ENCODE measurements at regions not wholly inside any gene's neighbourhood (a gene's known extent, or its start where the extent isn't known, plus 50 kb on each side); places are given as distances from the start of the nearest gene placed in this dataset.

DNA sequence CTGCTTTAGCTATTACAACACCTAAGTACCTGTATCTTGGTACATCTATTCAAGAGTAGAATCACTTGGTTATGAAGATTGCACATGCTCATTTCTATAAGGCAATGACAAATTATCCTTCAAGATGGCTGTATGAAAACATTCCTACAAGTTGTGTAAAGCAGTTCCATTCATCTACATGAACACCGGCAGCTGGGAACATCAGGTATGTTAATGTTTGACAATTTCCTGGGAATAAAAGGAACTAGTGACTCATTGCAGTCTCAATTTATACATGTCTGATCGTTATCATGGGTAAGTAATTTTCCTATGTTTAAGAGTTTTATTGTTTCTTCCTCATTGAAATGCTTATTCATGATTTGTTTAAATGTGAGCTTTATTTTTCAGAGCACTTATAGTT lies 203.2 kb upstream of the SEMA3E start:
- H3K27ac Mint-ChIP-seq, result no peak overlapping the region
- no peak overlapping the region for H3K4me3 Mint-ChIP-seq
- Histone ChIP-seq H3K4me3 (ENCODE audit: low read length) (no peak overlapping the region), H3K9me3 (ENCODE audit: control insufficient read depth in 2 of 3, low read length in 3 of 3) (no peaks in the 10 kb centered on the region), H3K27ac (ENCODE audit: low read depth, low read length) (no peak overlapping the region), H3K4me1 (ENCODE audit: control insufficient read depth in 2 of 2, insufficient read depth in 2 of 2, low read length in 2 of 2) (no peaks in the 10 kb centered on the region), H3K27me3 (ENCODE audit: control insufficient read depth in 2 of 2, insufficient read depth in 2 of 2, low read length in 2 of 2) (no peaks in the 10 kb centered on the region), H3K36me3 (ENCODE audit: control insufficient read depth in 2 of 3, insufficient read depth in 3 of 3, low read length in 3 of 3) (no peaks in the 10 kb centered on the region)
- no peaks in the 10 kb centered on the region for H3K9me3 Mint-ChIP-seq
- no peaks in the 10 kb centered on the region for H3K36me3 Mint-ChIP-seq
- intact Hi-C loops (cut with micrococcal nuclease), result no loop called here
- POLR2A ChIA-PET, result no interaction called here
- DNase-seq (no peak), ATAC-seq (no peak)
- H3K4me1 Mint-ChIP-seq, result no peaks in the 10 kb centered on the region
- CTCF ChIA-PET, result no interaction called here
- H3K27me3 Mint-ChIP-seq, result peaks cover 0 to 4% (median 0%) of the 10 kb centered on the region in 5 donors

- no peaks in the 10 kb centered on the region for H3K4me1 ChIP-seq (ENCODE audit: control insufficient read depth in 2 of 2, insufficient read depth in 2 of 2, low read length in 2 of 2)
- Mint-ChIP-seq H3K4me3 (no peak overlapping the region), H3K4me1 (no peaks in the 10 kb centered on the region), H3K27ac (no peak overlapping the region), H3K36me3 (no peaks in the 10 kb centered on the region), H3K27me3 (peaks cover 0 to 4% (median 0%) of the 10 kb centered on the region in 5 donors), H3K9me3 (no peaks in the 10 kb centered on the region)
- H3K4me3 ChIP-seq (ENCODE audit: low read length), result no peak overlapping the region
- H3K27me3 ChIP-seq (ENCODE audit: control insufficient read depth in 2 of 2, insufficient read depth in 2 of 2, low read length in 2 of 2), result no peaks in the 10 kb centered on the region
- H3K36me3 ChIP-seq (ENCODE audit: control insufficient read depth in 2 of 3, insufficient read depth in 3 of 3, low read length in 3 of 3), result no peaks in the 10 kb centered on the region
- POLR2A ChIA-PET, result no interaction called here
- no peak overlapping the region for H3K27ac ChIP-seq (ENCODE audit: low read depth, low read length)
- ATAC-seq (no peak), DNase-seq (no peak)
- CTCF ChIA-PET, result no interaction called here
- intact Hi-C loops (cut with micrococcal nuclease), result no loop called here
- no peaks in the 10 kb centered on the region for H3K9me3 ChIP-seq (ENCODE audit: control insufficient read depth in 2 of 3, low read length in 3 of 3)
Observed at GRCh38 chr7:83851551-83851950, 202.6 kb upstream of the SEMA3E start.

GRCh38 chr7:83850941-83851340 lies 202.0 kb upstream of the SEMA3E start:
- H3K27me3 ChIP-seq (ENCODE audit: control insufficient read depth in 2 of 2, insufficient read depth in 2 of 2, low read length in 2 of 2), result no peaks in the 10 kb centered on the region
- no peaks in the 10 kb centered on the region for H3K9me3 ChIP-seq (ENCODE audit: control insufficient read depth in 2 of 3, low read length in 3 of 3)
- no peak for DNase-seq
- H3K4me1 Mint-ChIP-seq, result no peaks in the 10 kb centered on the region
- no peak overlapping the region for H3K4me3 ChIP-seq (ENCODE audit: low read length)
- no peaks in the 10 kb centered on the region for H3K36me3 Mint-ChIP-seq
- H3K27me3 Mint-ChIP-seq, result peaks cover 0 to 4% (median 0%) of the 10 kb centered on the region in 5 donors
- no peak overlapping the region for H3K27ac Mint-ChIP-seq
- no peak overlapping the region for H3K4me3 Mint-ChIP-seq
- ATAC-seq, result no peak
- no peak overlapping the region for H3K27ac ChIP-seq (ENCODE audit: low read depth, low read length)
- intact Hi-C loops (cut with micrococcal nuclease), result no loop called here
- no peaks in the 10 kb centered on the region for H3K9me3 Mint-ChIP-seq
- no peaks in the 10 kb centered on the region for H3K4me1 ChIP-seq (ENCODE audit: control insufficient read depth in 2 of 2, insufficient read depth in 2 of 2, low read length in 2 of 2)
- CTCF ChIA-PET, result no interaction called here
- POLR2A ChIA-PET, result no interaction called here
- no peaks in the 10 kb centered on the region for H3K36me3 ChIP-seq (ENCODE audit: control insufficient read depth in 2 of 3, insufficient read depth in 3 of 3, low read length in 3 of 3)

DNA sequence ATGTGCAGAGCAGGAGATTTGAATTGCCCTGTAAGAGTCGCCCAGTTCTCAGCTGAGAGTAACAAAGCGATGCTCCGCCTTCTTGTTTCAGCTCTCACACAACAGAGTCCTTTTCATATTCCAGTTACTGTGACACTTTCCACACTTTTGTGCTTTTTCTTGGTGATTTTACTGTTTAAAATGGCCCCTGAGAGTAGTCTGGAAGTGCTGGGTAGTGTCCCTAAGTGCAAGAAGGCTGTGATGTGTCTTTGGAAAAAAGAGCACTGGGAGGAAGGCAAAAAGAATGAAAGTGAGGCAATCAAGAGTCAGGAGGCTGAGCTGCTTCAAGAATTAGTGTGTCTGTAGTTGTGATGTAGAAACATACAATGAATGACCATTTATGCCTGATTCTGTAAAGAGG lies 201.2 kb upstream of the SEMA3E start:
- H3K4me3 ChIP-seq (ENCODE audit: low read length), result no peak overlapping the region
- ChIA-PET CTCF (interaction anchor here (0.6 kb wide), 1 partner anchor 187 kb away, joined by 3 read pairs; no protein-coding TSS in a partner anchor), POLR2A (no interaction called here)
- H3K27me3 Mint-ChIP-seq, result peaks cover 0 to 4% (median 0%) of the 10 kb centered on the region in 5 donors
- H3K36me3 ChIP-seq (ENCODE audit: control insufficient read depth in 2 of 3, insufficient read depth in 3 of 3, low read length in 3 of 3), result no peaks in the 10 kb centered on the region
- H3K27ac Mint-ChIP-seq, result no peak overlapping the region
- ATAC-seq (no peak), DNase-seq (no peak)
- no peaks in the 10 kb centered on the region for H3K36me3 Mint-ChIP-seq
- no peaks in the 10 kb centered on the region for H3K27me3 ChIP-seq (ENCODE audit: control insufficient read depth in 2 of 2, insufficient read depth in 2 of 2, low read length in 2 of 2)
- H3K27ac ChIP-seq (ENCODE audit: low read depth, low read length), result no peak overlapping the region
- intact Hi-C loops (cut with micrococcal nuclease), result no loop called here
- no peak overlapping the region for H3K4me3 Mint-ChIP-seq
- peaks cover 0 to 4% (median 0%) of the 10 kb centered on the region in 11 donors for H3K9me3 Mint-ChIP-seq
- H3K4me1 ChIP-seq (ENCODE audit: control insufficient read depth in 2 of 2, insufficient read depth in 2 of 2, low read length in 2 of 2), result no peaks in the 10 kb centered on the region
- no peaks in the 10 kb centered on the region for H3K4me1 Mint-ChIP-seq
- H3K9me3 ChIP-seq (ENCODE audit: control insufficient read depth in 2 of 3, low read length in 3 of 3), result no peaks in the 10 kb centered on the region

GRCh38 chr7:83849131-83849530 lies 200.2 kb upstream of the SEMA3E start:
- Mint-ChIP-seq H3K27ac (no peak overlapping the region), H3K36me3 (no peaks in the 10 kb centered on the region), H3K4me3 (no peak overlapping the region), H3K27me3 (peaks cover 0 to 4% (median 0%) of the 10 kb centered on the region in 5 donors), H3K9me3 (peaks cover 0 to 10% (median 0%) of the 10 kb centered on the region in 11 donors), H3K4me1 (no peaks in the 10 kb centered on the region)
- Histone ChIP-seq H3K36me3 (ENCODE audit: control insufficient read depth in 2 of 3, insufficient read depth in 3 of 3, low read length in 3 of 3) (no peaks in the 10 kb centered on the region), H3K9me3 (ENCODE audit: control insufficient read depth in 2 of 3, low read length in 3 of 3) (no peaks in the 10 kb centered on the region), H3K4me3 (ENCODE audit: low read length) (no peak overlapping the region), H3K27ac (ENCODE audit: low read depth, low read length) (no peak overlapping the region), H3K27me3 (ENCODE audit: control insufficient read depth in 2 of 2, insufficient read depth in 2 of 2, low read length in 2 of 2) (no peaks in the 10 kb centered on the region), H3K4me1 (ENCODE audit: control insufficient read depth in 2 of 2, insufficient read depth in 2 of 2, low read length in 2 of 2) (no peaks in the 10 kb centered on the region)
- ChIA-PET CTCF (no interaction called here), POLR2A (no interaction called here)
- no peak for ATAC-seq
- intact Hi-C loops (cut with micrococcal nuclease), result no loop called here
- DNase-seq, result no peak

GRCh38 chr7:83842894-83843293 lies 194.0 kb upstream of the SEMA3E start:
- H3K27ac Mint-ChIP-seq, result no peak overlapping the region
- CTCF ChIA-PET, result no interaction called here
- Histone ChIP-seq H3K27ac (ENCODE audit: low read depth, low read length) (no peak overlapping the region), H3K9me3 (ENCODE audit: control insufficient read depth in 2 of 3, low read length in 3 of 3) (no peaks in the 10 kb centered on the region), H3K4me1 (ENCODE audit: control insufficient read depth in 2 of 2, insufficient read depth in 2 of 2, low read length in 2 of 2) (no peaks in the 10 kb centered on the region), H3K36me3 (ENCODE audit: control insufficient read depth in 2 of 3, insufficient read depth in 3 of 3, low read length in 3 of 3) (no peaks in the 10 kb centered on the region), H3K27me3 (ENCODE audit: control insufficient read depth in 2 of 2, insufficient read depth in 2 of 2, low read length in 2 of 2) (no peaks in the 10 kb centered on the region), H3K4me3 (ENCODE audit: low read length) (no peak overlapping the region)
- no peaks in the 10 kb centered on the region for H3K4me1 Mint-ChIP-seq
- DNase-seq (no peak), ATAC-seq (no peak)
- no peak overlapping the region for H3K4me3 Mint-ChIP-seq
- H3K9me3 Mint-ChIP-seq, result peaks cover 0 to 10% (median 0%) of the 10 kb centered on the region in 11 donors
- no peaks in the 10 kb centered on the region for H3K27me3 Mint-ChIP-seq
- intact Hi-C loops (cut with micrococcal nuclease), result no loop called here
- no peaks in the 10 kb centered on the region for H3K36me3 Mint-ChIP-seq
- POLR2A ChIA-PET, result no interaction called here

- no peaks in the 10 kb centered on the region for H3K4me1 Mint-ChIP-seq
- Histone ChIP-seq H3K27ac (ENCODE audit: low read depth, low read length) (no peak overlapping the region), H3K4me3 (ENCODE audit: low read length) (no peak overlapping the region), H3K36me3 (ENCODE audit: control insufficient read depth in 2 of 3, insufficient read depth in 3 of 3, low read length in 3 of 3) (no peaks in the 10 kb centered on the region), H3K9me3 (ENCODE audit: control insufficient read depth in 2 of 3, low read length in 3 of 3) (no peaks in the 10 kb centered on the region), H3K27me3 (ENCODE audit: control insufficient read depth in 2 of 2, insufficient read depth in 2 of 2, low read length in 2 of 2) (no peaks in the 10 kb centered on the region), H3K4me1 (ENCODE audit: control insufficient read depth in 2 of 2, insufficient read depth in 2 of 2, low read length in 2 of 2) (no peaks in the 10 kb centered on the region)
- CTCF ChIA-PET, result no interaction called here
- ATAC-seq (no peak), DNase-seq (no peak)
- no peaks in the 10 kb centered on the region for H3K9me3 Mint-ChIP-seq
- intact Hi-C loops (cut with micrococcal nuclease), result no loop called here
- POLR2A ChIA-PET, result no interaction called here
- no peak overlapping the region for H3K4me3 Mint-ChIP-seq
- H3K36me3 Mint-ChIP-seq, result no peaks in the 10 kb centered on the region
- no peak overlapping the region for H3K27ac Mint-ChIP-seq
- H3K27me3 Mint-ChIP-seq, result no peaks in the 10 kb centered on the region
Observed at GRCh38 chr7:83837683-83838082, 188.7 kb upstream of the SEMA3E start.

All from naive thymus-derived CD4-positive, alpha-beta T cell (primary cell).